Posterior vena cava (tissue), 2 donors: ENCODE measurements at regions not wholly inside any gene's neighbourhood (a gene's known extent, or its start where the extent isn't known, plus 50 kb on each side); places are given as distances from the start of the nearest gene placed in this dataset.

ENCODE experiments used
- DNase-seq: peaks from one replicate; pipeline ENCODE4 v3.0.0-alpha.2; 2020; ENCODE audit warnings: low spot score
- intact Hi-C, 2 donors: fragments of 100-400 bp; cut with DNase I; formaldehyde crosslinking; loops; one replicate each; pipeline versions ENCODE4 v1.14.1 to v1.14.2; 2022 to 2023
- donor health status: DM: yes; HTN: yes; CAD: no.
- donor health status: DM: yes; HTN: yes; CAD: no.

DNA sequence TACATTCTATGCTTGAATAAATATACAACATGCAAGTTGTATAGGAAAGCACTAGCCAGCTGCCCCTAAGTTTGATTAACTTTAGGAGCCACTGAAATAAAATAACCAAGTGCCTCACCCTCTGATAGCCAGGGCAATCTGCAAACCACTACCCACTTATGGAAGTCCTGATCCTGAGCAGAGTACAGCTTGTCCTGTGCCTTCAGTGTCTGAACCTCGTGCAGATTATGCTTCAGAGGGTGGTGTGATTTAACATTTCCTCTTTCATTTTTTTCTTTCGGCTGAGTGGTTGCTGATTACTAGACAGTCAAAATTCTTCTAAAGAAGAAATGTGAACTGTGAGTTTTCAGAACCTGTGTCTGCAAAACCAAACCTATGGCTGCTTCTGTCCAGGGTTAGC, 327.7 kb downstream of the PIK3R1 start:
- intact Hi-C loops: no loop called here
- no peak for DNase-seq

DNA sequence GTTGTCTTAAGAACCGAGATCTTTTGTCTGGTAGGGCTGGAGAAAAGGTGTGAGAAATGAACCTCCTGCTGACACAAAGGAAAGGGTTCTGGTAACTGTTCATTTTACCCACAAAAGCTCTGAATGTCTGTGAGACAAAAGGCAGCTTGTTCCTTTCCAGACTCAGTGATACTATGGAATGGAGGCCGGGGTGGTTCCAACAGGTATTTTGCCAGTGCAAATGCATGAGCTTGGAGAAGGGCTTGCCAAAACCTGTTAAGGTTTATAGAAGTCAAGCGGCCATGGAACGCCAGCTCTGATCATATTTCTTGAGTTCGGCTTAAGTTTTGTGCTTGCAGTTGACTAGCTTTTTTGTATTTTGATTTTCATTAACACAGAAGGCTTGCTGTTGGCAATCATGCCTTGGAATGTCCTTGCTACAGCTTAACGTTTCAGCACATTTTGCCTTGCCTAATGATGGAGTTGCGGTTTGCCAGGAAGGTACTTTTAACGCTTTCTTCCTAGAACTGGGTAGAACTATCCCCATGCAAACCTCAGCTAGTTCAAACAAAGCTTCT, 328.6 kb downstream of the PIK3R1 start:
- DNase-seq: no peak
- intact Hi-C loops: no loop called here

DNA sequence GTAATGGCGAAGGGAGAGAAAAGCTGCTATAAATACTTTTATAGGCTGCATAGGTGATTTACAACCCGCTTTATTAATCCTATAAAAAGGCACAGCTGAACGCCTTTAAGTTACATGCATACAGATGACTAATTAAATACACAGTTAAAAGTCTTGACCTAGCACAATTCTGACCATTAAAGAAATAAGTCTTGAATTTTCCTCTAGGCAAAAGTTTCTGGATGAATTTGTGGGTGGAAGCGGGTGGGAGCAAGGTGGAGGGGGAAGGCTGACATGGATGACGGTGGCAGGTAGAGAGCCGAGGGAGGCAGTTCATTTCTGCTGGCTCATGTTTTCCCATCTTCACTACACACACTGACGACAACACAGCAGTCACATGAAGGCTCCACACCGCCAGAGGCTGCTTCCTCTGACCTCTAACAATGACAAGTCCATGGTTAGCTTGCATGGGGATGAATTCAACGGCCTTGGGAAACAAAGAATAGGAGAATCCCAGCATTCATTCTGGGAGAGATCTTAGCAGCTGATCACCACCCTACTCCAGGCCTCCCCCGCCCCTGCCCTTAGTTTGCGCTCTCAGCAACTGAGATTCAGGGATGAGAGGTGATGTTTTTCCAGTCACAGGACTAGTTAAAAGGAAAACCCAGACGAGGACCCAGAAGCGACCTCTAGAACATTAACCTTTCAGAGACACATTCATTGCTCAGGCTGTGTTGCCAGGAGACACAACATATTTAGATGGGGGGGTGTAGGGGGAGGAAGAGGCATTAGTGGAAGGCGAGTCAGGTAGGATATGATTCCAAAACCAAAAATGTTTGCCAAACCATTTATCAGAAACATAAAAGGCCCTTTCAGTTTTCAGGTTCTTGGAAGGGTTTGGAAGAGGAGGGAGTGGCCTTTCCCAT, 329.3 kb downstream of the PIK3R1 start:
- DNase-seq: no peak
- intact Hi-C loops: no loop called here

DNA sequence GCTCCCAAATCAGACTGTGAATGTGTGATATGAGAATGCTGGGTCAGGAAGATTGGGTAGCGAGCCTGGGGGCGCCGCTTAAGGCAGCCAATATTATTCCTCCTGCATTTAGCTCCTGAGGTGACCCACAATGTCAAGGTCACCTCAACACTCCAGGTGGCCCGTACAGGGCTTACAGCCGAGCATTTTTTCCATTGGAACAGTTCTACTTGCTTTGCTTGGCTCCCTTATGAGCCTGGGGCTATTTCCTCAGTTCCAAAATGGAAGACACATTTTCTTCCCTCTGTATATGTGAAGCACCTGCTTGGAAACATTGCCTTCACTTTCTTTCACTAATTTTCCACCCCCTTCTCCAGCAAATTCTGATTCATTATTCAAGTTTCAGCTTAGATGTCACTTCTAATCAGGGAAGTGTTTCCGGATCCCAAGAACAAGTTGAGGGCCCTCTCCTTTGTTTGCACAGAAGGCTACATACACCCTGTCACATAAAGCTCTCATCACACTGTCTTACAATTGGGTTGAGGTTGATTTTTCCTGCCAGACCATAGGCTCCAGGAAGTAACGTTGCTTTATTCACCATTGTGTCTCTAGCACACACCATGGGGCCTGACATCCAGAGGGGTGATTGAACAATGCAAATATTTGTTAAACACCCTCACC, 330.2 kb downstream of the PIK3R1 start:
- intact Hi-C loops: no loop called here
- no peak for DNase-seq

DNA sequence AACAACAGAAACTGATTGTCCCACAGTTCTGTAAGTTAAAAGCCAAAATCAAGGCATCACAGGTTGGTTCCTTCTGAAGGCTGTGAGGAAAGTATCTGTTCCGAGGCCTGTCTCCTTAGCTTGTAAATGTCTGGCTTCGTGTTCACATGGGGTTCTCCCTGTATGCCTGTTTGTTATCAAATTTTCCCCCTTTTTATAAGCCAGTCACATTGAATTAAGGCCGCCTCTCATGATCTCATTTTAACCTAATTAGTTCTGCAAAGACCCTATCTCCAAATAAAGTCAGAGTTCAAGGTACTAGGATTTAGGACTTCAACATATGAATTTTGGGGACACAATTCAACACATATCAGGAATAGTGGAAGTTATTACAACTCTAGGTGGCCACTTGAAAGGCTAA, 331.5 kb downstream of the PIK3R1 start:
- no peak for DNase-seq
- intact Hi-C loops: no loop called here

DNA sequence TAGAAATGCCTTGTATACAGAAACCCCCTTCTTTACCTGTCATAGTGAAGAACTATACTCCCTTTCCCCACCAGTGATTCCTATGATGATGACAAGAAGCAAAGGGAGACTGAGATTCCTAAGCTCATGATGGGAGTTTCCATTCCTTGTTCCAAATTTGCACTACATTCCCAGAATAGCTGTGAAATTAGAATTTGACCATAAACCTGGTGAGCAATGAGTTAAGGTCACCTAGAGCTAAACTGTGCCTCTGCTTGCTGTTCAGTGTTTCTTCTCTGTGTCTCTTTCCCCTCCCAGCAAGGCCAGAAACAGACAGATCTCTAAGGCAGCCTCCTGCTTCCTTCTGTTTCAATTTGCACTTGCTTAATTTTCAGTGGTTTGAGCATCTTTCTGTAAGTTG, 332.1 kb downstream of the PIK3R1 start:
- no peak for DNase-seq
- intact Hi-C loops: no loop called here

DNA sequence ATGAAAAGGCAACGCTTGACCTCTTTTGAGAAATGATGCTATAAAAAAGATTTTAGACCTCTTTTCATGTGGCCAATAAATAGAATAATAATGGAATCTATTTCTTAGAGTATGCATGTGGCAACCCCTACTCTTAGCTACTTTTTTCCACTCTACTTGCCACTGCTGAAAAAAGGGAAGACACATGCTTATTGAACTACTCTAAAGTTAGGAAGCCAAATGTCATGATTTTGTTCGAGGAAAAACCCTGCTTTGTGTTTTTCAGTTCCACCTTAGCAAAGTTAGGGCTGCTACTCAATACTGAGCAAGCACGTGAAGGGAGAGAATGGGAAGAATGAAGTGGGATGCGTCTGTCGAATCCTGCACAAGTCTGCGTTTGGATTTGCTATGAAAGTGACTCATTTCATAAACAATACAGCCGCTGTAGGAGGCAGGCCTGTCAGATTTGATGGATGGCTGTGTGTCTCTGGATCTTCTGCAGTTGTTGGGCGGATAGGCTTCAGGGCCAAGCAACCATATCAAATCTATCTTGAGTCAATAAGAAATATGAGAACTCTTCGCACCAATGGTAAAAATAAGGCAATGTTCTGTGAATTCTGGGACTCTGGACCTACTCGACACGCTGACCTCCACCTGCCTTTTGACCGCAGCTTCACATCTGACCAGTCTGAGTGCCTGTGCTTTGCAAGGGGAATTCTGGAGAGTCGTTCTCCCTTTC, 333.6 kb downstream of the PIK3R1 start:
- no peak for DNase-seq
- intact Hi-C loops: no loop called here

DNA sequence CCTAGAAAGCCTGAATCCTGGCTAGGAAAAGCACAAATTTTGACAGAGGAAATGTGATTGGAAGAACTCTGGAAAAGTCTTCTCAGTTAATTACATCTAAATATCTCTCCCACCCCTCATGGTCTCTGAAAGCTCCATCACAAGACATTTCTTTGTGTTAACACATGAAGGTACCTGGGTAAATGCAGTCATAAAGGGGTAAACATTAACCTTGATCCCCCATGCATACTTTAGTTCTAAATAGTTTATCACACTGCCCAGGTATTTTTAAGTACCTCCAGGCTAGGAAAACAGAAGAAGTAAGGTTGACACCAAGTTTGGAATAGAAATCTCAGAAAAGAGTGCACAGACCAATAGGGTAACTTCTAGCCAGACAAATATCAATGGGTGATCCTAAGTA, 334.5 kb downstream of the PIK3R1 start:
- intact Hi-C loops: no loop called here

DNA sequence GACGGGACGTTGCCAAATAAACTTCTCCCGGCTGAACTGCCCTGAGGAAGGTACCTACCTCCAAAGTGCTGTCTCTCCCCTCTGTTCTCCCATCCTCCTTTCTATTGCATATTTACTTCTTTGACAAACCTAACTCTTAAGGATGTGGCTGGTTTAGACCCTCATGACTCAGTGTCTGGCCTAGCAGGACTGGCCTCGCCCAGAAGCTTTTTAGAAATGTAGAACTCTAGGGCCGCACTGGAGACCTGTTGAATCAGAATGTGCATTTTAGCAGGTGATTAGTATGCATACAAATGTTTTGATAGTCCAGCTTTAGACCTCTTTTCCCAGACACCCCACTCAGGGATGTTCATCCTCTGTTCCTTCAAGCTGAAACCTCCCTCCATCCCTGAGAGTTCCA, 335.9 kb downstream of the PIK3R1 start:
- DNase-seq: no peak
- intact Hi-C loops: no loop called here

More for the DNA sequence above, 334.5 kb downstream of the PIK3R1 start:
- no peak for DNase-seq

DNA sequence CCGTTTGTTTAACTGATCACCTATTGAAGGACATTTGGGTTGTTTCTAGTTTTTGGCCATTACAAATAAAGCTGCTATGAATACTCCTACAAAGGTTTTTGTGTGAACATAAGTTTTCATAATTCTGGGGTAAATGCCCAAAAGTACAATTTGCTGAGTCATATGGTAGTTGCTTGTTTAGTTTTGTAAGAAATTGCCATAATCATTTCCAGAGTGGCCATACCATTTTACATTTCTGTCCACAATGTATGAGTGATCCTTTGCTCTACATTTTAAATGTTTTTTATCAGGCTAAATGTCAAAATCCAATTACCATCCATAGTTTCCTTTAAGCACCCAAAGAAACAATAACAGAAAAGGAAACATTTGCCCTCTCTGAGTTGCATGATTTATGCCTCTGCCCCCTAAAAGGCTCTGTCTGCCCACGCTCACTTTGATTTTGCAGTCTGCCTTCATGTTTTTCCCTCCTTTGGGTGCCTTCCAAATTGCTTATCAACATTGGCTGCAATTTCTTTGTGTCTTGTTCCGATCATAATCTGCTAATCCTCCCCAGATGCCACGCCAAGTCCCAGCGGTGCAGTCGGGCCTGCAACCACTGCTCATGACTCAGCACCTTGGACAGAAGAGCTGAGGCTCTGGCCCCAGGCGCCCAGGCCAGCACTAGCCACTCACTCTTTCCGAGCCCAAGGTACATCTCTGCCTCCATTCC, 339.2 kb downstream of the PIK3R1 start:
- intact Hi-C loops: no loop called here
- peak; percentile 95 for DNase-seq

DNA sequence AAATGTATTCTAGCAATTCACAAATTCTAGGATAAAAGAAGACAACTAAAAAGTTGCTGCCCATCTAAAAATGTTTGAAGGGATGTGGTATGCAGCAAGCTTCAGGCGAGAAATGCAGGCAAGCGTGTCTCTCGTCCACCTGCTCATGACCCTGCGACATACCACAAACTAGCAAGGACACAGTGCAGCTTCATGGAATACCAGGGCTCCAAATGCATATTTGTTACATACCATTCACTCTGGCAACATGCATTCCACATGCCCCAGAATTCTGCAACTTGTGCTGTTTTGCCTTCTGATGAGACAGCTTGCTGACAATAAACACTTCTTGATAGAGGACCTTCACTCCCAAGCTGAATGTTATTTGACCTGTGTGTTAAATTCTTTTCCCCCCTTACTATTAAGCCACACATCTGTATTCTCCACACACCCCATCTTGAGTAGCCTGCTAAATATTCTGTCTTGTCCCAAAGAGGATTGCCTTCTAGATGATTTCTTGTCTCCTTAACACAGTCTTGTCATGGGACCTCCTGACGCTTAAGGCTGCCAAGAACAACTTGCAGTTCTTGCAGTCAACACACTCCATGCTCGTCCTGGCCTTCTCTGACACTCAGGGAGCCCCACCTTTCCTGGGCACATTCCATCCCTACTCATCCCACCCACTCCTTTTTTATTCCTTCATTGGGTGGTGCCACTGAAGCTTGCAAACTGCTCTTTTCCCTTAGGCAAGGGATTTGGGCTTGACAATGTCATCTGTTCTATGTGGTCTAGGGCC, 340.5 kb downstream of the PIK3R1 start:
- intact Hi-C loops: no loop called here
- peak; percentile 77 for DNase-seq

DNA sequence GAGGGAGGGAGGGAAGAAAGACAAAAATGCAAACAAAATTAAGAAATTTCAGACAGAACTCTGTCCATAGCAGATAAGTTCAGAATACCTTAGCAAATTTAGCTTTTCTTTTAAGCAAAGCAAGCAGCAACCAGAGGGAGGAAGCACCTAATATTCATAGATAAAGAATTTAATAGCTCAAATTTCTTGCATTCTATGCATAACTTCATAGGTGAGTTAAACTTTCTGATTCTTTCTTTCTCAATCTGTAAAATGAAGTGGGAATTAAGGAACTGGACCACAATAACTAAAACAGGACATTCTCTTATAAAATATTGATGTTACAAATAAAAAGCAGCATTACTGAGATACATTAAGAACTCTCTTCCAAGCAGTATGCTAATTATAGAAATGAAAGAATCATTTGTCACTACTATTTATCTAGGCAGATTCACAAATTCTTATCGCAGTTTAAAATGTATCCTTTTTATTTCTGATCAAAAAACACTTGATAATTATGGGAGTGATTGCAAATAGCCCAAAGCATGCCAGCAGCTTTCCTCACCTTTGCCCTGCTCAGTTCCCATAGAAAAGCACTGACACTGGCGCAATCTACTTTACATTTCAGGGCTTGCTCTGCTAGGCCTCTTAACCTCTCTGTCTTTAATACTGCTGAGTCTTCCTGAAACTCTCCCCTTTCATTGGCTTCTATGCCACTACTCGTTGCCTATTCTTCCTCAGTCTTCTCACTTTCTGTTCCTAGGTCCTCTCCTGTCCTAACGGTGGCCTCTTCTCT, 341.8 kb downstream of the PIK3R1 start:
- intact Hi-C loops: no loop called here
- no peak for DNase-seq

DNA sequence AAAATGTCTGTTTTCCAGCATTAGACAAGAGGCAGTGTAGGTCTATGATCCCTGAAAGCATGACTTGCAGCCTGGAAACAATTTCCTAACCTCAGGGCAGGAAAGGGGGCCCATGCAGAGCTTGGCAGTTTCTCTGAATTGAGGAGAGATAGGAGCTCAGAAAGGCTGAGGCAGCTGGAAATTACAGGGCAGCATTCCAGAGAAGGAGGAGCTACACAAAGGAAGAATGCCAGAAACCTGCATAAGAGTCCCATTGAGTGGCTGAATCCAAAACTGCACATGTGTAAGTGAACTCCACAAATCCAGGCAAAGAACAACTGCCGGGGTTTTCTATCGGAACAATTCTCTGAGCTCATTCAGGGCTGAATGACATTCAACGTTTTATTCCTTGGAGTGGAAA, 346.8 kb downstream of the PIK3R1 start:
- intact Hi-C loops: no loop called here
- no peak for DNase-seq

DNA sequence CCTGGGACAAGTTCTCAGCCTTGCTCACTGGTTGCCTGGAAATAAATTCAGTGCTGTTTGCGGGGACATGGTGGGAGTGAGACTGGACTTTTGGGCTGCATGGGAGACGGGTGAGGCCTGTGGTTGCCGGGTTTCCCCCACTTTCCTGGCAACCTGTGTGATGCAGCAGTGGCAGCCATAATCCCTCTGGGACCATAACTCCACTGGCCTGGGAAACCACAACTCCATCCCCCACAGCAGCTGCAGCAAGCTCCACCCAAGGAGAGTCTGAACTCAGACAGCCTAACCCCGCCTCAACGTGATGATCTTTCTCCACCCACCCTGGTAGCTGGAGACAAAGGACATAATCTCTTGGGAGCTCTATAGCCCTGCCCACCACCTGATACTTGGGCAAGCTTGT, 349.9 kb downstream of the PIK3R1 start:
- intact Hi-C loops: no loop called here
- no peak for DNase-seq

DNA sequence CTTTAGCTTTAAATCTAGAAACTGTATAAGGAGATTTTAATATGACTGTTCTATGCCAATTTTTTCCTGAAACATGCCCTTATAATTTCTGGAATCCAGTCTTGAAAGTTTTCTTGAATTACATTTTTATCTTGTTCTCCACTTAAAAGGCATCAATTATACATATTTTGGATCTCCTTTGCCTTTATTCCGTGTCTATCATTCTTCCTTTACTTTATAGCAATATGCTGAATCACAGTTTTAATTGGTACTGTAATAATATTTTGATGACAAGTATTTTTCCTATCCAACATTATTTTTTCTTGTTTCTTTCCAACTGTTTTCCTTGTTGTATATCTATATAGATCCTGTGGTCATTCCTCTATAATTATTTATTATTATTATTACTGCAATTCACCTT, 361.2 kb downstream of the PIK3R1 start:
- no peak for DNase-seq
- intact Hi-C loops: no loop called here

DNA sequence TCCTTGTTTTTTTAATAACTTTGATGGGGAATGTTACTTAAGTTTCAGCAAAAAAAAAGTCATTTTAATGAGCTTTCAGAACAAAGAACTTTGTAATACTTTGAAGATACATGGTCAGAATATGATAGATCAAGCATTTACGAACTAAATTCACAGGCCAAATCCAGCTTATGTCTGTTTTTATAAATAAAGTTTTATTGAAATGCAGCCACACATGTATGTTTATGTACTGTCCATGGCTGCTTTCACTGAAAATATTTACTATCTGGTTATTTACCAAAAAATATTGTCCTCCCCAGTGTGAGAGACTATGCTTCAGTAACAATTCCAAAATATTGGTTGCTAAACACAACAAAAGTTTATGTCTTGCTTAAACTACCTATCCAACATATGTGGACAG, 366.7 kb downstream of the PIK3R1 start:
- intact Hi-C loops: no loop called here
- no peak for DNase-seq

DNA sequence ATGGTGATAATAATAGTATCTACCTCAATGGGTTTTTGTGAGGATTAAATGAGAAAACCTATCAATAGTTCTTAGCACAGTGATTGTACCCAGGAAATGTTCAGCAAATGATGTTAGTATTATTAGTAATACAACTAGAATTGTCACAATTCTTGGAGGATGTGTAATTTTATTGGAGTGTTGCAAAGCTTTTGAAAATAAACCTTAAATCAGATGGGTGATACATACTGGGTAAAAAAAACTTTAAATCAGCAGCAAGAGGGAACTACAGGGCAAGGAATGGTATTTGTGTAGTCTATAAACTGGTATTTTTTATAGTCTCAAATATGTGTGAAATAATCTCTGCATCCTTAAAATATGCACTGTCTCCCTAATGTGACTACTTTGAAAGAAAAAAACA, 371.6 kb downstream of the PIK3R1 start:
- DNase-seq: no peak
- intact Hi-C loops: no loop called here

DNA sequence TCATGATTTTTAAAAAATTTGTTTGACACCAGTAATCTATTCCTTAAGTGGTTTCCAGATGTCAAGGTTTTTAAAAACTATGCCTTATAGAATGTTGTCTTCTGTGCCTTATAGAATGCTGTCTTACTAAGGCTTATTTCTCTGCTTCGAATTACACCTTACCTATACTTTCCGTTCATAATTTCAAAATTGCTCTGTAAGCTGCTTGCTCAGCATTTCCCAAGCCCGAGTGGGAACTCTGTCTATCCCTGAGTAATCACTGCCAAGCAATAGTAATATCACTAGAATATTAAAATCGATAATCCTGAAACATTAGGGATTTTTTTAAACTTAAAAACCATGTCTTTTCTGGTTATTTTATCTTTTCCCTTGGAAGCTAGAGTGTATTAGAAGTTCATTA, 376.3 kb downstream of the PIK3R1 start:
- intact Hi-C loops: no loop called here
- DNase-seq: no peak
